Calu3 (cell line): ENCODE measurements at regions not wholly inside any gene's neighbourhood (a gene's known extent, or its start where the extent isn't known, plus 50 kb on each side); places are given as distances from the start of the nearest gene placed in this dataset.

Experiments
- BruUV-seq: library from RNA; stranded (reverse); fragments of 400-500 nt; replicated peaks from 2 replicates; lab custom pipeline; 2021; lab: Mats Ljungman, UMichigan
- CTCF ChIA-PET: fragments of 300-600 bp; sonication (Branson Sonifier 250); formaldehyde crosslinking; loops from one replicate; lab custom pipeline; 2022; ENCODE audit warnings: antibody characterized with exemption; lab: Charles Lee
- DNase-seq: peaks from one replicate; pipeline ENCODE4 v3.0.0; 2022
- H3K27ac Mint-ChIP-seq: one replicate; pipeline ENCODE4 v1.8.0; 2022; ENCODE audit warnings: mixed read lengths; ENCODE audit not compliant: unreplicated experiment
- H3K27me3 Mint-ChIP-seq: one replicate; pipeline ENCODE4 v1.8.0; 2022; ENCODE audit warnings: mixed read lengths; ENCODE audit not compliant: unreplicated experiment
- H3K36me3 Mint-ChIP-seq: one replicate; pipeline ENCODE4 v1.8.0; 2022; ENCODE audit warnings: mild to moderate bottlenecking, moderate library complexity, mixed read lengths; ENCODE audit not compliant: insufficient read depth, unreplicated experiment
- H3K4me1 Mint-ChIP-seq: one replicate; pipeline ENCODE4 v1.8.0; 2022; ENCODE audit warnings: mild to moderate bottlenecking, low read depth, mixed read lengths; ENCODE audit not compliant: unreplicated experiment
- H3K4me3 Mint-ChIP-seq: one replicate; pipeline ENCODE4 v1.8.0; 2022; ENCODE audit warnings: mild to moderate bottlenecking, low read depth, moderate library complexity, mixed read lengths; ENCODE audit not compliant: unreplicated experiment
- H3K9me3 Mint-ChIP-seq: one replicate; pipeline ENCODE4 v1.8.0; 2022; ENCODE audit warnings: low read depth, mixed read lengths; ENCODE audit not compliant: unreplicated experiment
- CTCF ChIP-seq: fragments of 200-600 bp; IDR thresholded peaks from one replicate; pipeline ENCODE4 v1.8.0; 2022; ENCODE audit warnings: antibody characterized with exemption; ENCODE audit not compliant: unreplicated experiment
- intact Hi-C: fragments of 100-400 bp; cut with micrococcal nuclease; formaldehyde crosslinking; loops from one replicate; pipeline ENCODE4 v1.10.0; 2022; ENCODE audit not compliant: unreplicated experiment

GRCh38 chr14:97267509-97267908 lies 470.3 kb downstream of the VRK1 start:
- Mint-ChIP-seq H3K27me3 (no peaks in the 10 kb centered on the region), H3K36me3 (no peaks in the 10 kb centered on the region), H3K9me3 (peaks cover 11% of the 10 kb centered on the region), H3K4me3 (no peak overlapping the region), H3K4me1 (no peaks in the 10 kb centered on the region), H3K27ac (no peak overlapping the region)
- CTCF ChIA-PET = no interaction called here
- no TSS peak for BruUV-seq
- DNase-seq = no peak
- intact Hi-C loops = no loop called here
- TF ChIP-seq CTCF = no peak

GRCh38 chr14:97268097-97268496 lies 470.9 kb downstream of the VRK1 start:
- H3K9me3 Mint-ChIP-seq = peaks cover 14% of the 10 kb centered on the region
- no peaks in the 10 kb centered on the region for H3K27me3 Mint-ChIP-seq
- no peaks in the 10 kb centered on the region for H3K4me1 Mint-ChIP-seq
- intact Hi-C loops = no loop called here
- H3K36me3 Mint-ChIP-seq = no peaks in the 10 kb centered on the region
- H3K27ac Mint-ChIP-seq = no peak overlapping the region
- TF ChIP-seq CTCF = no peak
- H3K4me3 Mint-ChIP-seq = no peak overlapping the region
- DNase-seq = no peak
- BruUV-seq = no TSS peak
- CTCF ChIA-PET = no interaction called here

- DNase-seq = no peak
- H3K4me1 Mint-ChIP-seq = no peaks in the 10 kb centered on the region
- TF ChIP-seq CTCF = no peak
- no peaks in the 10 kb centered on the region for H3K36me3 Mint-ChIP-seq
- peaks cover 17% of the 10 kb centered on the region for H3K9me3 Mint-ChIP-seq
- H3K4me3 Mint-ChIP-seq = no peak overlapping the region
- intact Hi-C loops = no loop called here
- CTCF ChIA-PET = no interaction called here
- H3K27ac Mint-ChIP-seq = no peak overlapping the region
- no TSS peak for BruUV-seq
- no peaks in the 10 kb centered on the region for H3K27me3 Mint-ChIP-seq
These were observed 473.1 kb downstream of the VRK1 start for GRCh38 chr14:97270308-97270707.

- DNase-seq = no peak
- Mint-ChIP-seq H3K27me3 (no peaks in the 10 kb centered on the region), H3K27ac (no peak overlapping the region), H3K4me3 (no peak overlapping the region), H3K9me3 (peaks cover 16% of the 10 kb centered on the region), H3K4me1 (no peaks in the 10 kb centered on the region), H3K36me3 (no peaks in the 10 kb centered on the region)
- TF ChIP-seq CTCF = no peak
- CTCF ChIA-PET = no interaction called here
- intact Hi-C loops = no loop called here
- BruUV-seq = no TSS peak
These were observed 474.3 kb downstream of the VRK1 start for GRCh38 chr14:97271451-97271960.
